HG03045 (cell line): ENCODE measurements at regions not wholly inside any gene's neighbourhood (a gene's known extent, or its start where the extent isn't known, plus 50 kb on each side); places are given as distances from the start of the nearest gene placed in this dataset.
"Not testable (repeated sequence)": the region's sequence is repeated elsewhere in the genome, so short reads cannot be mapped to it uniquely, and the experiment has no call there.

Experiments
- ATAC-seq: cut with Tn5 transposase; IDR thresholded peaks from one replicate; pipeline ENCODE4 v1.9.1; 2021; ENCODE audit warnings: mild to moderate bottlenecking, moderate library complexity; ENCODE audit not compliant: unreplicated experiment

DNA sequence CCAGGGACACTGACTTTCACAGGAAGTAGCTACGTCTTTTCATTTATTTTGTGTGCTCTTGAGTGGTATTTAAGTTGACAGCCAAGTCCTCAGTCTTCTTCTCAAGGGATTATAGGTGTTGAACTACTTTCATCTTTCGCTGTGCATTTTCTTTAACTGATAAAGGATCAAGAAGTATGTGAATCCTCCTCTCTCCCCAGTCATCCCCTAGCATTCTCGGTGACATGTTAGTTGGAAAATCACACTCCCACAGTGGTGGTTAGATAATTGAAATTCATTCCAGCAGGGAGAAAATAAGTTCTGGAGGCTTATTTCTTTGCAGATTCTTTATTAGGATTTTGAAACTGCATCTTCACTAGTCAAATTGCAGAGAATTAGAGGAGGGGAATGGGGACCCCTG is 569.4 kb downstream of the MEI4 start:
- no peak for ATAC-seq

DNA sequence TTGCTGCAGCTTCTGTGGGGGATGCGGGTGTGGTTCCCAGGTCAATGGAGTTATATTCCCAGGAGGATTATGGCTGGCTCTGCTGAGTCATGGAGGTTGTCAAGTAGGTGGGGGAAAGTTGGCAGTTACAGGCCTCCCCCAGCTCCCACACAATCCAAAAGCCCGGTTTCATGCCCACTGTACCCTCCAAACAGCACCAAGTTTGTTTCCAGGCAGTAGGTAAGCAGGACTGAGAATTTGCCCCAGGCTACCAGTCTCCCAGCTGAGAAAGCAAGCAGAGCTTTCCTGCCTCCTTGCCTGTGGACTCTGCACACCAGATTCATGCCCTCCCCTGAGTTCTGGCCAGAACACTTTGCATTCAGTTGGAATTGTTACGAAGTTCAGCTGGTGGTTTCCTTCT is 578.2 kb downstream of the MEI4 start:
- ATAC-seq: no peak

DNA sequence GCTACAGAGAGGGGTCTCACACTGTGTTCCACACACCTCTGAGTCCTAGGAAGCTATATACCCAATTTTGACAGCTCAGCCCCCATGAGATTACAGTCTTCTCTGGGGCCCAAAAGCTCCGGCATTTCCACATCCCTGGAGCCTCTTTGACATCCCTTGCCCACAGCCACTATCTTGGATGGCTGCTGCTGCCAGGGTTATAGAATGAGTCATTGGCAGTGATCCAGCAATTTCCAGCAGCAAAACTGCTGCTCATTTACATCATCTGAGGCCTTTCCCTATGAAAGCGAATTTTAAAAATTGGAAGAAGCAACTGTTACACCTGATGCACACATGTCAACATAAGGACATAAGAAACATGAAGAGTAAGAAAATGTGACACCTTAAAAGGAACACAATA is 590.7 kb downstream of the MEI4 start:
- no peak for ATAC-seq

DNA sequence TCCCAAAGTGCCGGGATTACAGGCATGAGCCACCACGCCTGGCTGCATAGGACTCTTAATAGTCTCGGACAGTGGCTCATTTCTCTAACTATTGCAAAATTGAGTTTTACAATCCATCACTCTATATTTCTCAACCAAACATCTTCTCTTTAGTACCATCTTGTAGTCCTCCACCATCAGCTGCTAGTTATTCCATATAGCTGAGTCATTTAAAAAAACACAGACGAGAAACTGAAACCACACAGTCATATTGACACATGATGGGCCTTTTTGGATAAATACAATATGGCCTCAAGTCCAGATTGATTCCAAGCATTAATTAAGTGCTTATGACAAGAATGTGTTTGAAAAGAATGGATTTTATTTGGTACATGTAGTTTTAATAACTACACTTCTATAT is 599.1 kb downstream of the MEI4 start:
- ATAC-seq: no peak

DNA sequence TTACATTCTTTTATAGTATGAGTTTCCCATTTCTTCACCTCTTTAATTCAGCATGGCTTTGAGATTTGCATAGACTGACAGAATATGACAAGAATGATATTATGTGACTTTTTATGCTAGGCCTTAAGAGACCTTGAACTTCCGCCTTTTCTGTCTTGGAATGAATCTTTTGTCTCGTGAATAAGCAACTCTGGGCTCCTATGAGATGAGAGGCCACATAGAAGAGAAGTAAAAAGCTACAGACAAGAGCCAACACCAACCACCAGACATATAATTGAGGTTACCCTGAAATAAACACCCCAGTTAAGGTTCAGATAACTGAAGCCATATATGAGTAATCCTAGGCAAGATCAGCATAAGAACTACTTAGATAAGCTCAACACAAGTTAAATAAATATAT is 600.8 kb downstream of the MEI4 start:
- no peak for ATAC-seq

DNA sequence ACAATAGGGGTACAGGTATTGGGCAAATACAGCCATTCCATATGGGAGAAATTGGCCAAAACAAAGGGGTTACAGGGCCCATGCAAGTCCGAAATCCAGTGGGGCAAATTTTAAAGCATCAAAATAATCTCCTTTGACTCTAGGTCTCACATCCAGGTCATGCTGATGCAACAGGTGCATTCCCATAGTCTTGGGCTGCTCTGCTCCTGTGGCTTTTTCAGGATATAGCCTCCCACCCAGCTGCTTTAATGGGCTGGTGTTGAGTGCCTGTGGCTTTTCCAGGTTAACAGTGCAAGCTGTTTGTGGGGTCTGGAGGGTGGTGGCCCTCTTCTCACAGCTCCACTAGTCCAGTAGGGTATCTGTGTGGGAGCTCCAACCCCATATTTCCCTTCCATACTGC is 607.1 kb downstream of the MEI4 start:
- no peak for ATAC-seq

DNA sequence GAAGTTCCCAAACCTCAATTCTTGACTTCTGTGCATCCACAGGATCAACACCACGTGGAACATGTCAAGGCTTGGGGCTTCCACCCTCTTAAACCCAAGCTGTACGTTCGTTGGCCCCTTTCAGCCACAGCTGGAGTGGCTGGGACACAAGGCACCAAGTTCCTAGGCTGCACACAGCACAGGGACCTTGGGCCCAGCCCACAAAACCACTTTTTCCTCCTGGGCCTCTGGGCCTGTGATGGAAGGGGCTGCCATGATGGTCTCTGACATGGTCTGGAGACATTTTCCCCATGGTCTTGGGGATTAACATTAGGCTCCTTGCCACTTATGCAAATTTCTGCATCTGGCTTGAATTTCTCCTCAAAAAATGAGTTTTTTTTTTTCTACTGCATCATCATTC is 606.9 kb upstream of the IRAK1BP1 start:
- not testable (repeated sequence) for ATAC-seq

DNA sequence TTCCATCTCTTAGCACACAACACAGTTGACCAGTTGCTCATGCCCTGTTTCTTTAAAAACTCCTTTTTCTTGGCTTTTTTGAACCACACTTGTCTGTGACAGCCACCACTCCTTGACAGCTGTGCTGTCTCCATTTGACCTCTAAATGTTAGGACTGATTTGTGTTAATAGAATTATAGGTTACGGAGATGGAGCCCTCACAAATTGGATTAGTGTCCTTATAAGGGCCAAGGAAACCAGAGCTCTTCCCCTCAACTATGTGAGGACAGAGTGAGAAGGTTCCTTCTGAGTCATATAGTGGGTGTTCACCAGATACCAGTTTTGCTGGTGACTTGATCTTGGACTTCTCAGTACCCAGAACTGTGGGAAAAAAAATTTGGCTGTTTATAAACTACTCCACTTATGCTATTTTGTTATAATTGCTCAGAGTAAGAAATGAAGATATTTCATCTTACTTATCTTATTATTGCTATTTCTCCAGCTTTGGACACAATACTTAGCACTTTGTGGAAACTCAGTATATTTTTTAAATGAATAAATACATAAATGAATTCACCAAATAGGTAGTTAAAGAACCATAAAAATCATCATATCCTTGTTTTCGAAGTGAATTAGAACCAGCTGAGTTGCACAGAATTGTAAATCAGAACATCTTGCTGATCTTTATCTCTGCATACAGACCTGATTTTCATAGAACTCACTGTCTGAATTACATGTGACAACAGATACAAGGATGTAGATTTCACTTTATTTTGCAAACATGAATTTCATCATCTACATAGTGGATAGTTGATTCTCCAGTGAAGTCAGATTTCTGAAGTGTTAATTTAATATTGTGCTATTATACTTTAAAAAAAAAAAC is 598.5 kb upstream of the IRAK1BP1 start:
- ATAC-seq: no peak

DNA sequence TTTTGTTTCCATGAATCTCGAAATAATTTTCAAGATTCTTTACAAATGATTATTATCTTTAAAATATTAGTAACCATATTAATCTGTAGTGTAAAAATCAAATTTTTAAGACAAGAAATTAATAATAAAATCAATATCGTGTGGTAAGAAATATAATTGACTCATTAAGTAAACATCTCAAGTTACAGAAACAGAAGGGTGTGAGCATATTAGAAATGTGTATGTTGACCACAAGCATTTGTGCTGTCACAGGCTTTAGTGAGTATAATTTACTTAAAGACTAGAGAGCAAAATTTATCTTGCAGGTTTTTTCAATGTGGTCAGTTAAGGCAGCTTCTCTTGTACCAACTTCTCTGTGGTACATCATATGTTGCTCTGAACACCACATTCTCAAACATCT is 566.5 kb upstream of the IRAK1BP1 start:
- no peak for ATAC-seq

DNA sequence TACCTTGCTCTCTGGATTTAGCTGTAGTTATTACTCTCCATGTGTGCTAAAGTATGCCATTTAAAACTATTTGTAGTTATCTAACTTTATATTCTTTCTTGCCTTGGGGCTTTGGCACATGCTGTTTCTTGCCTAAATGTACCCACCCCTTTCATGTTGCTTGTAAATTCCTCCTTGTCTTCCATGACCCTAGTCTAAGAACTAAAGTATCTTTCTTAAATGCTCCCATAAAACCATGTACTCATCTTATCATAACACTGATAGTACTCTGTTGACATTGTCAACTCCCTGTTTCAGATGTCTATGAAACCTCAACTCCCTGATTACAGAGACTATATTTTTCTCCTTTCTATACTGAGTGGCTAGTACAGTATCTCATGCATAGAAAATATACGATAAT is 564.9 kb upstream of the IRAK1BP1 start:
- no peak for ATAC-seq

DNA sequence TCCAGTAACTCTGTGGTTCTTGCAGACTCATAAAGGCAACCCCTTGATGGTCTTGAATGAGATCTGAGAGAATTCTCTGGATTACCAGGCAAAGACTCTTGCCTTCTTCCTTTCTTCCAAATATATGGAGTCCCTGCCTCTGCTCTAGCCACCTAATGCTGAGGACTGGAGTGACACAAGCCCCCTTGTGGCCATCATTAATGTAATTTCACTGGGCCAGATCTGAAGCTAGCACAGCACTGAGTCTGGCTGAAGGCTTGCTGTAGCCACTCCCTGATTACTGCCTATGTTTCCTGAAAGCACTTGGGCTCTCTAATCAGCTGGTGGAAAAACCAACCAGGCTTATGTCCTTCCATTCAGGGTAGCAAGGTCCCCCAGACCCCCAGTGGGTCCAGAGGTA is 559.3 kb upstream of the IRAK1BP1 start:
- no peak for ATAC-seq

DNA sequence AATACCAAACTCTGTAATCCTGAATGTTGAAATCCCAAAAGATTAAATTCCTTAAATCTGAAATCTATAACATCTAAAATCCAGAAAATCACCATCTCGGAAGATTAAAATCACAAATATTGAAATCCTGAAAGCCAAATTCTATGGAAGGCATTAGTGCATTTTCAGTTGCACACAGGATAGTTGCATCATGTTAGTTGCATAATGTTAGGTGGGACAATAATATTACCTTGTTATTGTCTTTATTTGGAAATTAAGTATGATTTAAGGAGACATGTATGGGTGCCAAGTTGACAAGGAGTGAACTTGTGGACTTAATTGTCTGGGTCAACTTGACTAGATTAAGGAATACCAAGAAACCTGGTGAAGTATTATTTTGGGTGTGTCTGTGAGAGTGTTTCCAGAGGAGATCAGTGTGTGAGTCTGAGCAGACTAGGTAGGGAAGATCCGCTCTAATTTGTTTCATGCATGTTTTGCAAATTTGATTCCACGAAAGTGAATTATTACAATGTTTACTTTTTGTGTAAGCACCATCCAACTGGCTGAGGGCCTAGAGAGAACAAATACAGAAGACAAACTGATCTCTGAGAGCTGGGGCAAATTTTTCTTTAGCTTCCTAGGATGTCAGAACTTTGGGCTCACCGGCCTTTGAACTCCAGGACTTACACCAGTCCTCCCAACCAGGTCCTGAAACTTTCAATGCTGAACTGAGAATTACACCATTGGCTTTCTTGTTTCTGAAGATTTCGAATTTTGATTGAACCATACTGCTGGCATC is 545.1 kb upstream of the IRAK1BP1 start:
- no peak for ATAC-seq

DNA sequence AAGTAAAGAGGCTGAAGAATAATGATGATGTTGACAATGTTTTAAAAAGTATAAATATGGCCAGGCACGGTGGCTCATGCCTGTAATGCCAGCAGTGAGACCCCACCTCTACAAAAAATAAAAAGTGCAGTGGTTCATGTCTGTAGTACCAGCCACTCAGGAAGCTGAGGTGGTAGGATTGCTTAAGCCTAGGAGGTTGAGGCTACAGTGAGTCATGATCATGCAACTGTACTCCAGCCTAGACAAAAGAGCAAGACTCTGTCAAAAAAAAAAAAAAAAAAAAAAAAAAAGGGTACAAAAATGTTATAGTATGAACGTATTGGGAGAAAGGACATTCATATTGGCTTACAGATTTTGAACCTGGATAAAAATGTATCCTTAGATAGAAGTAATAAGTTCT is 543.1 kb upstream of the IRAK1BP1 start:
- no peak for ATAC-seq

DNA sequence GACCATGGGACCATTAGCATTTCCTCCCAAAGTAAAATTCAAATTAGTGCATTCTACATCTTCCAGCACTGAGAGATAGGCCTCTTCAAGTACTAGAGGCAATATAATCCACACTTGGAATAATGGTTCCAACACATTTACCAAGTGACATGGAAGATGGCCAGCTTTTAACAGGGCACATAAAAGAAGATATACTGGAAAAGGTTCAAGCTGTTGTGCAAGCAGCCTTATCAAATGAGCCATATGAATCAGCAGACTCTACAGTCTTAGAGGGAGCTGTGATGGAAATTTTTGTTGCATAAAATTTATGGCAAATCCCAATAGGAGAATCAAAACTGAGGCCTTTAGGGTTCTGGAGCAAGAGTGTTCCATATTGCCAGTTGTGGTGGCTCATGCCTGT is 526.6 kb upstream of the IRAK1BP1 start:
- ATAC-seq: no peak

DNA sequence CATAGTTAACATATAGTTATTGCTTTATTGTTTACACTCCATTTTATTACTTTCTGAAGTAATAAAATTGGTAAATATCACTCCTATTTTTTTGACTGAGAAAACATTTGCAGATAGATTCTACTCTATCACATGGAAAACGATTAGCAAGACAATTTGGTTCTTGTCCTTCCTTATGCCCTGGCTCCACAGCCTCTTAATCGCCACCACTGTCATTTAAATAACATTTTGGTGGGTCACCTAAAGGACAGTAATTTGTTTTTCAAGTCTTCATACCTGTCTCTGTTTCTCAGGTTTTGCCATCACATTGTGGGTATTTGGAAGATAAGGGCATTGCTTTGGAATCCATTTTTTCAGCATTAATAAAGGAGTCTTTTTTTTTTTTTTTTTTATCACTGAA is 521.5 kb upstream of the IRAK1BP1 start:
- ATAC-seq: no peak

DNA sequence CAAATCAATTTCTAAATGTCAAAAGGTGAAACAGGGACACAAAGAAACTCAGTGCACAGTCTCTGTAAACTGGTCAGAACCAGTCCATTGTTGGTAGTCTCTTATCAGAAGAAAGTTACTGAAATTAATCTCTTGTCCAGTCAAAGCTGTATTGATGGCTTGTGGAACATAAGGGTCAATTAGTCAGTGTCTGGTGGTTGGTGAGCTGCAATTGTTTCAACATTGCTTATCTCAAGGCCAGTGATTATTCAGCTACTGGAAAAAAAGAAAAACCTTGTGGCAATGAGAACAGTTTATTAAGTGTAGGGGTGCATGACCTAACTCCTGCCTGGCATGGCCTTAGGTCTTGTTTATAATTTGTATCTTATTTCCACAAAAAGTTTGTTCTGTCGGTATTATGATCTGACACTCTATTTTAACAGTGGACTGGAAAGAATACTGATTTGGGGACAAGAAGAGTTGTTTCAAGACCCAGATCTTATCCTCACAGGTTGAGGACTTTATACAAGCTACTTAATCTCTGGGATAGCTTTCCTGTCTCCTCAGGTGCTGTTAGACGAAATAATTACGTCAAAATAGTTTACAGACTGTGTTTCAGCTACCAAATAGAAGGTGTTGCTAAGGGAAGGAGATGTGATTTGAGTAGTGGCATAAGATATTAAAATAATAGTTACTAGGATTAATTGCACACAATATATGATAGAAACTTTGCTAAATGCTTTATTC is 520.0 kb upstream of the IRAK1BP1 start:
- no peak for ATAC-seq

DNA sequence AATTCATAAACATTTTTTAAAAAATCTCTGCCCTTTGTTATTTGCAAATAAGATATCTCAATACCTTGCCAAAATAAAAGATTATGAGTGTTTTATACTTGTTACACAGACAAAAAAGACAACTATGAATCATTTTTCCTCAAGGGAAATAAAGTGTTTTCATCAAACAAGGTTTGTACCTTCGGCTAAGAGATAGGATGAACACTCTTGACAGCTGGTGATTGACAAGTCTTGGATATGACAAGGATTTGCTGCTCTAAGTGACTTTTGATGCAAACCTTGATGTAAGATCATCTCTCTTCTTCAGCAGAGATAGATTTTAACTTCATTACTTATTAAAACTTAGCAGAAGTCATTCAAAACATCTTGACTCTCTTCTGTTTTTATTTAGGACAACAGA is 514.3 kb upstream of the IRAK1BP1 start:
- ATAC-seq: no peak

DNA sequence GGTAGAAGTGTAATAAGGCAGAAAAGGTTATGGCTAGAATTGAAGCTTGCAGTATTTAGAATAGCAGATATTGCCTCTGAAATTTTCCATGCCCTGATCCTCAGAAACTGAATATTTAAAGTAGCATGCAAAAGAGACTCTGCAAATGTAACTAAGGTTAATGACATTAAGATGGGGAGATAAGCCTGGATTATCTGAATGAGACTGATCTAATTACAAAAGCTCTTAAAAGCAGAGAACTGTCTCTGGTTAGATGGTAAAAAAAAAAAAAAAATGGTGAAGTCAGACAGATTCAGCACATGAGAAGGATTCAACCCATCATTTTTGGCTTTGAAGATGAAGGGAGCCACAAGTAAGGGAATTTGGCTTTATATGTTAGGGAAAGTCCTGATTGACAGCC is 503.7 kb upstream of the IRAK1BP1 start:
- ATAC-seq: no peak

DNA sequence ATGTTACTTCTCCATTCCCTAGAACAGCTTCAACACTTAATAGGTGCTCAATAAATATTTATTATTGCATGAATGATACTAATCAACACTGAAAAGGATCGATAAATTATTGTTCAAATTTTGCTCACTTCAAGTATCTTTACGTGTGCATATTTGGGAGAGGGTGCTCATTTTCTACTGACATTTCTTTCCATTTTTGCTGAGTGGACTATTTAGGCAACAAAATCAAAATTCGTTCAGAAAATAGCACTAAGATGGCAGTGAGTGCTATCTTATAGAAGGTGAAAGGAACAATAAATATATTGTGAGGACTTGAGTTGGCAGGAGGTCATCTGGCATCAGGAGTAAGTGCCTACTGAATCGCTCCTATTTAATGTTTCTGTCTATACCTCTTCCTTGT is 501.9 kb upstream of the IRAK1BP1 start:
- ATAC-seq: no peak

DNA sequence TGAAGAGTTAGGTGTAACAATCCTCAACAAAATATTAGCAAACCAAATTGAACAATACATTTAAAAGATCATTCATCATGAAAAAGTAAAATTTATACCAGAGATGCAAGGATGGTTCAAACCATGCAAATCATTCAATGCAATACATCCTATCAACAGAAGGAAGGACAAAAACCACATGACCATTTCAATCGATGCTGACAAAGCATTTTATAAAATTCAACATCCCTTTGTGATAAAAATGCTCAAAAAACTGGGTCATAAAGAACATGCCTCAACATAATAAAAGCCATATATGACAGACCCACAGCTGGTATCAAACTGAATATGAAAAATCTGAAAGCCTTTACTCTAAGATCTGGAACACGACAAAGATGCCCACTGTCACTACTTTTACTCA is 490.3 kb upstream of the IRAK1BP1 start:
- no peak for ATAC-seq

DNA sequence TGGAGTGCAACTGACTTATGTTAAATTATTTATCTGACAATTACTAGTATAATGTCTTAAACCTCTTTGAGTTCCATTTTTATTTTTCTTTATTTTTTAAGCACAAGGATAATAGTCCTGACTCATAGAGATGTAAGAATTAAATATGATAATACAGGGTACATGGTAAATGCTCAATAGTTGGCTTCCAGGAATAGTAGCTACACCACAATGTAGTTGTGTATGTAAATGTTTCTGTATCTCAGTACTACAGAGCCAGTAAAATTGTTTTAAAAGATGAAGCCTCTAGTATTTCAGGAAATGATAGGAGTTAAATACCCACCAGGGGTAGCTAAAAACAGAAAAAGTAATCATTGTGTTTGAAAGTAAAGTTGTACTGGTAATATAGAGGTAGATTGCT is 487.4 kb upstream of the IRAK1BP1 start:
- ATAC-seq: no peak

DNA sequence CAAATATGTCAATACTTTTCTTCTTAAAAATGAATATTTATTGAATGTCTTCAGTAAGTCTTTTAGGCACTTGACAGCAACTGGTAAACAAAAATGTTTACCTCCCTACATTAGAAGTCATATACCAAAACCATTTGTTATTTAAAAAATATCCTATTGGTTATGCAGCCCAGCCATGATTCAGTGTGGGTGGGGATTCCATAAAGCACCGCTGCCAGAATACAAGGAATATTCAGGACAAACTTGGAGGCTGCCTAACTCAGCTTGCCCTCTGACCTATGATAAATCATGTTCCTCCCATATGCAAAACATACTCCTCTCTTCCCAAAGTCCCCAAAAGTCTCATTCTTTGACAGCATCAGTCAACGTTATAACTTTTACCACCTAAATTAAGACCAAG is 486.8 kb upstream of the IRAK1BP1 start:
- no peak for ATAC-seq
